ENCODE measurements at regions not wholly inside any gene's neighbourhood (a gene's known extent, or its start where the extent isn't known, plus 50 kb on each side); places are given as distances from the start of the nearest gene placed in this dataset.
"Not testable (repeated sequence)": the region's sequence is repeated elsewhere in the genome, so short reads cannot be mapped to it uniquely, and the experiment has no call there.

GRCh38 chr9:87374023-87374919 is 123.4 kb upstream of the DAPK1 start:
- DNase-seq (ENCODE audit: low read depth): not testable (repeated sequence)

GRCh38 chr9:87375397-87376073 is 122.1 kb upstream of the DAPK1 start:
- no peak for DNase-seq (ENCODE audit: low read depth)

DNA sequence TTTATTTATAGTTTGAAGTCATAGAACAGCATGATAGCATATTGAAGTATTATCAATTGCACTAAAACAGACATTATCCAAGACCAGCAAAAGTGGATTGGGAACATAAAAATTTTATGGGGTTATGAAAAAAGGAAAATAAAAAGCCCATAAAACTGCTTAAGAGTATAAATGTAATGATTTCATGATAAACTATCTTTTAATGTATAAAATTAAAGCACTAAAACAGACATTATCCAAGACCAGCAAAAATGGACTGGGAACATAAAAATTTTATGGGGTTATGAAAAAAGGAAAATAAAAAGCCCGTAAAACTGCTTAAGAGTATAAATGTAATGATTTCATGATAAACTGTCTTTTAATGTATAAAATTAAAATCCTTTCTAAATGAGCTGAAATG is 119.0 kb upstream of the DAPK1 start:
- no peak for DNase-seq (ENCODE audit: low read depth)

DNA sequence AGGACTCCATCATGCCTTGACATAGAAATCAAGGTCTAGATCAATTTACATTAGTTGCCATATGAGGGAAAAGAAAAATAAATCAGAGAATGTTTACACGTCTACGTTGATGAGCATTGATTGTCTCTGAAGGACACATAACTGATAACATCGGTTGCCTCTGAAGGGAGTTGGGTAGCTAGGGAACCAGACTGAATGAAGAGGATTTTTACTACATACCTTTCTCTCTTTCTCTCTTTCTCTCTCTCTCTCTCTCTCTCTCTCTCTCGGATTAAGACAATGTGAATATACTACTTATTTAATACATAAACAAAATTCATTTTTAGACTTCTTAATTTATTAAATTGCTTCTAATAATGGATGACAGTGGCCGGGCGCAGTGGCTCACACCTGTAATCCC is 118.4 kb upstream of the DAPK1 start:
- no peak for DNase-seq (ENCODE audit: low read depth)

DNA sequence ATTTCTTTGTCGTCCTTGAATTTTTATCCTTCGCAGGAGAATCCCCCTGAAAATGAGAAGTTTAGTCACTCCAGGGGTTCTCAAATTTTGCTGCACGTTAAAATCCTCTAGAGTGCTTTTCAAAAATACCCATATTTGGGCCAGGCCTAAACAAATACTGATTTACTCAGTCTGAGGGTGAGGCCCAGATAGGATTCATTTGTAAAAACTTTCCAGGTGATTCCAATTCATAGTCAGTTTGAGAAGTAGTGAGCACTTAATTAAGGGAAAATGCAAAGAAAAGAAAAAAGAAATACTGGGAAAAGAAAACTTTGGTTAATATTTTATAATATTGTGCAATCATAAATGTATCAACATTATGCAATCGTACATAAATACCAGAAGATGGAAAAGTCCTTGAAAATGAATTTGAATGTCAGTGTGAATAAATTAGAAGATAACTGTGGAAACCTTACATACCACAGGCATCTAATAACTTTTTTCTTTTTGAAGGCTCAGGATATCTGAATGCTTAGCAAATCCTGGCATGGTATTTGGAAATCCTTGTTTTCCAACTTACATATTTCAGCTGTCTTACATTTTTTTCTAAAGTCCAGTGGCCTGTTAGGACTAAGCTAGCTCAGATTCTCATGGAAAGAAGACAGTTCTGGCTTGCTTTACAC is 116.5 kb upstream of the DAPK1 start:
- no peak for DNase-seq (ENCODE audit: low read depth)

DNA sequence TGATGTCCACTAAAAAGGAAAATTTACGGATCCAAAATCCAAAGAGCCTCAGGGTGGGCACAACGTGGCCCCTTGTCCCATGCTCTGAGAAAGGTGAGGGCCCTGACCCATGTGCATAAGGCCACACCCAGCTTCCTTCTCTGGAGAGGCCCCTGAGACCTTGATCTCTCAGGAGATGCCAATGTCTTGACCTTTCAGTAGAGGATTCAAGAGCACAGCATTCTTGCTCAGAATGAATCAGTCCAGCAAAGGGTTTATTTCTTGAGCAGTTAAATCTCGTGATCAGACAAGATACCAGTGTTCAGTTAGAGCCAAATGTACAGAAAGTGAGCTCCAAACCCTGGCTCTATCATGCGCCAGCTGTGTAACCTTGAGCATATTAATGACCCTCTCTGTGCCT is 115.9 kb upstream of the DAPK1 start:
- DNase-seq (ENCODE audit: low read depth): no peak

DNA sequence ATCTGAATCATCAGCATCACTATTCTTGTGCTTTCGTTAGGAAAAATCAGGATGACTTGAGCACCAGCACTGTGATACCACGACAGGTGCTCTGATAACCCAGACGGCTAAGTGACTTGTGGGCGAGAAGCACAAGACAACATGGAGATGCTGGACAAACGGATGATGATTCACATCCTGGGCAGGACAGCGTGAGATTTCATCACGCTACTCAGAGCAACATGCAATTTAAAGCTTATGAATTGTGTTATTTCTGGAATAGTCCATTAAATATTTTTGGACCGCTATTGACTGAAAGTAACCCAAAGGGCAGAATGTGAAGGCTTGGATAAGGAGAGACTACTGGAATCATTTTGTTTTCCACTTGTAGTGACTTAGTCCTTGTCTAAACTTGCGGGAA is 114.8 kb upstream of the DAPK1 start:
- no peak for DNase-seq (ENCODE audit: low read depth)

DNA sequence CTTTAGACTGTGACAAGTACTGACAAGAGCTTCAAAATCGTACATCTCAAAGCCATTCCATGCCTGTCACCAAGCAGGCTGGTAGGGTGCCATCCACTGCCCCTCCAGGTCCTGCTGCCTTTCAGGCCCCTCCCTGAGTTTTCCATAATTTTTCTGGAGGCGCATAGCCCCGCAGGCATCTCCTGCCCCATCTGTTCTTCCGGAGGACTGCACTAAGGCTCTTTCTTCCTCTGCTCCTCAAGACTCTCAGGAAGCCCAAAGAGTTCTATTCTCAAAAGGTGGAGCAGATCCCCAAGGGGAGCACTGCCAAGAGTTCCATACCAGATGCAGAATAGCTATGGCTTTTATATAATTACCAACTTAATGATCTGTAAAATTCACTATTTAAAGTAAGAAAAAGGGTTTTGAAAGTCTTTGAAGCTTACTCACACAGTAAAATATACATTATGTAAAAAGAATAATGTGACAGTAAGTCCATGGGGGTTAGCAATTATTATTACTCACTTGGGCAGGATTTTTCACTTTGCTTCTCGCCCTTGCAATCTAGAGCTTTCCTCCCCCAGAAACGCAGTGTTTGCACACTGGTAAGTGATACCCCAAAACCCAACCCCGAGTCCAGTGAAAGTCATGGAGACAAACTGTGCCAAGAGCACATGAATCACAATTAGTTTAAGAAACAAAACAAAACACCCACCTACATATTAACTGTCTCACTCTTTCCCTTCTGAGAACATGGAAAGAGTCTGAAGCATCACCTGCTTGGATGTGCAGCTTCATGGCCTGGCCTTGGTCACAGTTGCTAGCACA is 114.1 kb upstream of the DAPK1 start:
- no peak for DNase-seq (ENCODE audit: low read depth)

DNA sequence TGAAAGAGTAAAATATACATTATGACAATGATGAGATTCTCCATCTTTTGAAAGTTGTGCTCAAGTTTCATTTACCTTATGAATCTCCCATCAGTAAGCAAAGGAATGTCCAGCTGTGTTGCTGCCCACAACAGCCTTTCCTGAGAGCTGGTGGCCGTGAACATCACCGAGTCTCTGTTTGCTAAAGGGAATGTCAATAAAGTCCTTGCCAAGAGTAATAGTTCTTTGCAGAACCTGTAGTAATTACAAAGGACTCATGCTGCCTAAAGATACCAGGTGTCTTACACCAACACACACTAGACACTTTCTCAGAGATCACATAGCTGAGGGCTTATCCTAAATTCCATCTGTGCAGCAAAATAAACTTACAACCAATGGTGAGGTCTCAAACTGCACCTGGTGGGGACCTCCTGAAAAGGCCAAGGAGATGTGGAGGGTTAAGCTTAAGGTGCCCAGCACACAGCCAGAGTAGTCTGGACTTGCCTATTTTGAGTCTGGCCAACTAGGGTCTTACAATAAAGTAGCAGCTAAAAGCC is 111.1 kb upstream of the DAPK1 start:
- DNase-seq (ENCODE audit: low read depth): no peak

DNA sequence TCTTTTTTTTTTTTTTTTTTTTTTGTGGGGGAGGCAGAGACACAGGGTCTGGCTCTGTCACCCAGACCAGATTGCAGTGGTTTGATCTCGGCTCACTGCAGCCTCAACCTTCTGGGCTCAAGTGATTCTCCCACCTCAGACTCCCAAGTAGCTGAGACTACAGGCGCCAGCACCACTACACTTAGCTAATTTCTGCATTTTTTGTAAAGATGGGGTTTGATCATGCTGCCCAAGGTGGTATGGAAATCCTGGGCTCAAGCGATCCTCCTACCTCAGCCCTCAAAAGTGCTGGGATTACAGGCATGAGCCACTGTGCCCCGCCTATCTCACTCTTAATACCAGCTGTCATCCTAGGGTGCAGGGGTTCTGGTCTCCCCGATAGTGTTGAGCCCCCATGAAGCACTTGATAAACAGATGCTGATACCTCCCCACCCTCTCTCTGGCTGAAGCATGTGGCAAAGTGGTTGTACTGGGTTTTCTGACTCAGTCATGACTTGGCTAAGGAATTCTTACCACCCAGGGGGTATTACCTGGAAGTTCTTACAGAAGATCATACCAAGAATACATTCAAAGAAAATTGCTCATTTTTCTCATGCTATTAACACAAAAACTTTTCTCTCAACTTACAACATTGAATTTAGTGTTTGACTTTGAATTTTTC is 110.2 kb upstream of the DAPK1 start:
- no peak for DNase-seq (ENCODE audit: low read depth)

- DNase-seq (ENCODE audit: low read depth): not testable (repeated sequence)
These were observed 109.0 kb upstream of the DAPK1 start for GRCh38 chr9:87388708-87389107.

DNA sequence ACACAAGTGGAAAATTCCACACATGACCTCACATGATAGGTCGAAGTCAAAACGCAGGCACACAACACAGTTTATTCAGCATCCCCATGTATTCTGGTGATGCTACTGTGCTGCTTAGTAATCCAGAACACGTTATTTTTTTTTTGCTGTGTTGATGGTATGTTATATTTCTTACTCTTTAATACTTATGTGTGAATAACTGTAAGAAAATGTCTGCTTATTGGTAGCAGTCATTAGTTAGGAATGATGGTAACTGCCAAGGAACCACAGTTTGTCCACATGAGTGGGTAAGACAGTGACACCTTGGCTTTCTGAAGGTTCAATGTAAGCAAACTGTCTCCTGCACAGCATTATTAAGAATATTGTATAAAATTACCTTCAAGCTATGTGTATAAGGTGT is 107.7 kb upstream of the DAPK1 start:
- DNase-seq (ENCODE audit: low read depth): no peak

DNA sequence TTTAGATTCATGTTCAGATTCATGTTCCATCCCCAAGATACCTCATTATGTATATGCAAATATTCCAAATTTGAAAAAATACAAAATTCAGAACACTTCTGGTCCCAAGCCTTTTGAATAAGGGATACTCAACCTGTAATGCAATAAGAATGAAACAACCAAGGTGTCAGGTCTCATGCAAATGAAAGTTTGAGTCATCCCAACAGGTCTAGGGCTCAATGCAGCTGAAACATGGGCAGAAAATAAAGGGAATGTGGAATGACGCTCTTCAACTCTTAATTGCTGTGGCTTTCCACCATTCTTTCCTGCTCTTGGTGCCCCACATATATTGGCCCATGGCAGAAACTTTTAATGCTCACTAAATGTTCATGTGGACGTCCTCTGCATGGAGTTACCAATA is 107.3 kb upstream of the DAPK1 start:
- no peak for DNase-seq (ENCODE audit: low read depth)

DNA sequence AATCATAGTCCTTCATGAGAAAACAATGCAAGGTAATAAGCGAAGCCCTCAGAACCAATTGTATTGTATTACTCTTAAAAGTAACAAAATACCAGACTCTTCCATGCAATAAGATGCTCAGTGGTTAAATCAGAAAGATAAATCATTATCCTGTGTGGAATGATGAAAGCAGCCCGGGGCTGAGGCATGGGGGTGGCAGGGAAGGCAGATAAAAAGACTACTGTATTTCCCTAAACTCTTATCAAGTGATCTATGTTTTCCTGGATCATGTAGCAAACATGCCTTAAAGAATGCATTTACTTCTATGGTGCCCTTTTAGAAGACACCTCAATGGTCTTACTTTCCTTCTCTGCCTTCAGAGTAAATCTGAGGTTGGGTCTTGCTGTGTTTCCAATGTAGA is 105.6 kb upstream of the DAPK1 start:
- no peak for DNase-seq (ENCODE audit: low read depth)

GRCh38 chr9:87393706-87394230 is 103.9 kb upstream of the DAPK1 start:
- no peak for DNase-seq (ENCODE audit: low read depth)

DNA sequence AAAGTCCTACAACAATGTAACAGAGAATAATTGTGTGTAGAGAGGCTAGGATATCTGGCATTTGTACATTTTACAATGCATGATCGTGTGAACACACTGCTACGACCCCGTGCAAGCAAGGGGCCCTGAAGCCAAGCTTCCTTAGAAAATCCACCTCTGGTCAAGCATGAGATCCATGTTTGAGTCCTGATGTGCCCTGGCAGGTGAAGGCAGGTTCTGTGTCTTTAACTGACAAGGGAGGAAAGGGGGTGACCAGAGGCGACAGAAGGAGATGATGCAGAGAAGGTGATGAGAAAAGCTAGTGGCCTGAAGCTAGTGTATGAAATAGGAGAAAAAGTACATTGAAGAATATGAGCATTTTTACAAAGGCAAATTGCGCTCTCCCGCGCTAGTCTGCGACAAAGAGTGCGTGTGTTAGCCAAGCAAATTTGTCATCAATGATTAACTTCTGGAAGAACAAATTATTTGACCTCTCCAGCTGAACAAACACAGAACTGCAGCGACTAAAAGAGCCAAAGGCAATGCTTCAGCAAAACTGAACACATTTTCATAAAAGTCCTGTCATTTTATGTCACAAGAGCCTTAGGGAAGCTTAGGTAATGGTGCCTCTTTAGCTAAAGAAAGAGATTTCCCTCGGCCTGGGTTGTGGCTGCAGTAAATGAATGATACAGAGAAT is 101.7 kb upstream of the DAPK1 start:
- no peak for DNase-seq (ENCODE audit: low read depth)

DNA sequence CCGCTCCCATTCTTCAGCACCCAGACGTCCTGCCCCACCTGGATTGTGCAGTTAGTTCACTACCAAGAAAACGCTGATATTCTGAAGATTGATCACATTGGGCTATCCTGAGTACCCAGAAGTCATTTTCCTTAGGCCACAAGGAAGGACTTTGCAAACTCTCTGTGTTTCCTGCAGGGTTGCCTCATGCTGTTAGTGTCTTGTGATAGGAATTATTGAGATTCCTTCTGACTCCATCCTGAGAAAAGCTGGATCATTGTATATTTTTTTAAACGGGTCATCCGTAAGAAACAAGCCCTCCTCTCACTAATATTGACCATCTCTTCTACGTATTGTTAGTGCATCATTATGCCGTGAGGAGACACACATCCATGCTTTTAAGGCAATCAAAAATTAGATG is 96.0 kb upstream of the DAPK1 start:
- no peak for DNase-seq (ENCODE audit: low read depth)

GRCh38 chr9:87402537-87402936 is 95.1 kb upstream of the DAPK1 start:
- DNase-seq (ENCODE audit: low read depth): no peak

DNA sequence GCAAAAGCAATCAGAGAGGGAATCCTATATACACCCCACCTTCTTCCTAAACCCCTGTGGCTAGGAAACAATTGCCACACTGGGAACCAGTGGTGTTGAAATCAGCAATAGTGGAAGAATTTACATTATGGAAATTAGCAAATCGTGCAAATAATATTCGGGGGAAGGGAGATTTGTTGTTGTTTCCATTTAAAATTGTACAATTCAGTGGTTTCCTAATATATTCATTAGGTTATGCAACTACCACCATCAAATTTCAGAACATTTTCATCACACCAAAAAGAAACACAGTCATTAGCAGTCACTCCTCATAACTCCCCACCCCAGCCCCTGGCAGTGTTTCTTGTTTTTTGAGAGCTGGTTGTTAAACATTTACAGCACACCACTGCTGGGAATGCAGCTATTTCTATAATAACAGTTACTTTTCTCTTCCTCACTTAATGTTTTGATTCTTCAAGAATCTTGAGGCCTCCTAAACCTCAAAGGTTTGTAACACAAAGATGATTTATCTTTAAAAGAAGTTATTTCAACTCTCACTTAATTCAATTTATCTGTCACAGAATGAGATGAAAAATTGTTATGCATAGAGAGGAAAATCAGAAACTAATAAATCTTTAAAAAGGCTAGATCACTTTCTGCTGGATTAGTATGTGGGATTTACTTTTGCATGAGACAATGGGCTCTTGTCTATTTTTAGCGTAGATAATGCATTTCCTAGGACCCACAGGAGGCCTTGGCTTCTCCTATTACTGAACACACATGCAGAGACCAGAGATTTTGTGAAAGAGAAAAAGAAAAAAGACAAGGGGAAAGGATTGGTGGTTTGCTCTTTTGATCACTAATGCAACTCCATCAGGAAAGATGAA is 91.8 kb upstream of the DAPK1 start:
- no peak for DNase-seq (ENCODE audit: low read depth)
